Limb (tissue), 2 donors: ENCODE measurements at regions not wholly inside any gene's neighbourhood (a gene's known extent, or its start where the extent isn't known, plus 50 kb on each side); places are given as distances from the start of the nearest gene placed in this dataset.

Experiments
- DNase-seq, 2 donors: peaks; one replicate each; pipeline ENCODE4 v3.0.0-alpha.2; 2016; ENCODE audit errors: extremely low spot score in 2 of 2

GRCh38 chrX:2608638-2609430 is 82.3 kb upstream of the CD99 start:
- peak; percentile 83 to 89 for DNase-seq

DNA sequence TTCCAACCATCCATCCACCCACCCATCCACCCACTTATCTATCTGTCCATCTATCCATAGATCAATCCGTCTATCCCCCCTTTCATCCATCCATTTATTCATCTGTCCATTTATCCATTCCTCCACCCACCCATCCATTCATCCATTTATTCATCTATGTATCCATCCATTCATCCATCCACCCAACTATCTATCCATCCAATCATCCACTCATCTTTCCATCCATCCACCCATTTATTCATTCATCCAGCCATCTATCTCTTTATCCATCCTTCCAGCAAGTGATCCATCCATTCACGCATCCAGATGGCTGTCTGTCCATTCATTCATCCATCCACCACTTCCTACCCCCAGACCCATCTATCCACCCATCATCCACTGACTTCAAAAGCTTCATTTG is 84.0 kb upstream of the CD99 start:
- DNase-seq, result no peak

DNA sequence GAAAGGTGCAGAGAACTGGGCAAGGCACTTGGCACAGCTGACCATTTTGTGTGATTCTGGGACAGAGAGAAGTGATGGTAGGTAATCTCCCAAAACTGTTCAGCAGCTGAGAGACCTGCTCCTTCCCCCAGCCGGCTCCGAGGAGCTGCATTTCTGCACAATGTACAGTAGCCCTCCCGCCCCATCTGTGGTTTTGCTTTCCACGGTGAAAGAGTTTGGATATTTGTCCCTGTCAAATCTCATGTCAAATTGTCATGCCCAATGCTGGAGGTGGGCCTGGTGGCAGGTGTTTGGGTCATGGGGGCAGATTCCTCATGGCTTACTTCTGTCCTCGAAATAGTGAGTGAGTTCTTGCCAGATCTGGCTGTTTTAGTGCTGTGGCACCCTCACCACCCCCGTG is 90.5 kb upstream of the CD99 start:
- DNase-seq, result no peak

DNA sequence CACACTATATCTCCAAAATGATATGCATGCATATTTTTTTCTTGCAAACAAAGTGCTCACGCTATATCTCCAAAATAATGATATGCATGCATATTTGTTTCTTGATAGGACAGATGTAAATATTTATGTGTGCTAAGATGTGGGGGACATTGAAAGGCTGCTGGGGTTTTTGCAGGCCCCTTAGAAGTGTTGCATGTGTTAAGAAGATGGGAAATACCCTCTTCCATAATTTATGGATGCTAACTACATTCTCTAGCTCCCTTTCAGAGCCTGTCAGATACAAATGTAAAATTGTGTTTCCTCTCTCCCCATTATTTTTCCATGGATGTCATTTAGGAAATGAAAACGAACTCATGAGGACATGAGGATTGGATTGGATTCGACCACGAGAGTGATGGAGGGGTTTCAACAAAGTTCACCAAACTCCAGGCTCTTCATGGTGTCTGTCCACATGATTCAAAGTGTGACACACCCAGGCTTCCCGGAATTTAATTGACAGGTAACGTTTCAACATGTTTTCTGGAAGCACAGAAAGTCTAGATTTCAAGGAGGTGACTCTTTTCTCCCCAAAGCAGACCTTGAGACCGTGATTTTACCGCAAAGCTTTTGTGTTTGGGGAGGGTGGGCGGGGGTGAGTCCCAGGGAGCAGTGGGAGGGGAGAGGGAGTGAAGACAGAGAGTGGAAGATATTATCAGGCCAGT is 94.4 kb upstream of the CD99 start:
- DNase-seq, result no peak

- DNase-seq, result no peak
Measured at GRCh38 chrX:2596045-2596444, 95.0 kb upstream of the CD99 start.

DNA sequence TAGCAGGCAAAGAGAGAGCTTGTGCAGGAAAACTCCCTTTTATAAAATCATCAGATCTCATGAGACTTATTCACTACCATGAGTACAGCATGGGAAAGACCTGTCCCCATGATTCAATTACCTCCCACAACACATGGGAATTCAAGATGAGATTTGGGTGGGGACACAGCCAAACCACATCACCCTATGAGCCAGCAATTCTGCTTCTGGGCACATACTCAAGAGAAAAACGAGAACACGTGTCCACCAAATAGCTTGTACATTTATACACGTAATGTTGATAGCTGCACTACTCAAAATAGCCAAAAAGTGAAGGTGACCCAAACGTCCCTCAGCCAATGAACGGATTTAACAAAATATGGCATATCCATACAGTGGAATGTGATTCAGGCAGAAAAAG is 94.5 kb upstream of the DHRSX start:
- no peak for DNase-seq

DNA sequence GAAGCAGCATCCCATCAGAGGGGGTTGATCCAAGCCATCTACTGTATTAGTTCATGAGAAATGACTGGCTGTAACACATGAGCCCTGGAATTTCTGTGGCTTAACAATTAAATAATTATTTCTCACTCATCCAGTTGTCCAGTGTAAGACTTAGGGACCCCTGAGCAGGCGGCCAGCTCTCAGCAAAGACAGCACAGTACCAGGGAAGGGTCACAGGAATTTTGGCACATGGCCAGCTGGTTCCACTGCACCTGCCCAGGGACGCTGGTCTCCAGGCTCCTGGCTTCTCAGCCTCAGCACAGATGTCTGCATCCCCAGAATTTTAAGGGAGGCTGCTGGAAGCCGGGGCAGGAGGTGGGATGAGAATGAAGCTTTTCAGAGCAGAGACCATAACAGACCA is 93.7 kb upstream of the DHRSX start:
- DNase-seq, result peak in 1 of 2 donors; percentile 46

DNA sequence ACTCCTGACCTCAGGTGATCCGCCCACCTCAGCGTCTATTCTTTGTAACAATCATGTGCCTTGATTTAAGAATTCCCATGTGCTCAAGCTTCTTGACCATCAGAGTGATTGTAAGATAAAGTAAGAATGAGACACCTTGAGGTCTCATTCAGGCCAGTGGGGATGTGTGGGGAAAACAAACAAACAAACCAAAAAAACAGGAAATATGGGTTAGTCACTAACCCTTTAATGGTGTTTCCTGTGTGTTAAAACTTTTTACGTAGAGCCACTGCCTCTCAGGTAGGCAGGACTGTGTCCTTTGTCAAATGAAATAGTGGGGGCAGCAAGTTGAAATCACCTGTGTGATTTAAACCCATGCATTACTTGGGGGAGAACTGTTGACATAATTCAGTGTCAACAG is 91.5 kb upstream of the DHRSX start:
- DNase-seq, result no peak

- no peak for DNase-seq
Measured at GRCh38 chrX:2589186-2590020, 88.6 kb upstream of the DHRSX start.

DNA sequence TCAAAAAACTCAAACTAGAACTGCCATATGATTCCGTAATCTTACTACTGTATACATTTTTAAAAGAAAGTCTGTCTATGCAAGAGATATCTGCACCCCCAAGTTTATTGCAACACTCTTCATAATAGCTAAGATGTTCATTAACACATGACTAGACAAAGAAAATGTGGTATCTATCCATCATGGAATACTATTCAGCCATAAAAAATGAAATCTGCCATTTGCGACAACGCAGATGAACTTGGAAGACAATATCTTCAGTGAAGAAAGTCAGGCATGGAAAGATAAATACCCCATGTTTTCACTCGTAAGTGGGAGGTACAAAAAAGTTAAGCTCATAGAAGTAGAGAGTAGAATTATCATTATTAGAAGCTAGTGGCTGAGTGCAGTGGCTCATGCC is 87.3 kb upstream of the DHRSX start:
- no peak for DNase-seq

DNA sequence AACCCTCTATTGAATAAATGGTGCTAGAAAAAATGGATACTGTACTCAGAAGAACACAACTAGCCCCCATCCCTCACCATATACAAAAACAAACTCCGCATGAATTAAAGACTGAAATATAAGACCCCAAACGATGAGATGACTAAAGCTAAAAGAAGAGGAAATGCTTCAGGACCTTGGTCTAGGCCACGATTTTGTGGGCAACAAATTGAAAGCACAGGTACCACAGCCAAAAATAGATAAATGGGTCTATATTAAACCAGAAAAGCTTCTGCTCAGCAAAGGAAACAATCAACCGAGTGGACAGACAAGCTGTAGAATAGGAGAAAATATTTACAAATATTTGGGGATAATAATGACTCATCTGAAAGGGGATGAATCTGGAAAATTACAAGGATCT is 86.4 kb upstream of the DHRSX start:
- no peak for DNase-seq

DNA sequence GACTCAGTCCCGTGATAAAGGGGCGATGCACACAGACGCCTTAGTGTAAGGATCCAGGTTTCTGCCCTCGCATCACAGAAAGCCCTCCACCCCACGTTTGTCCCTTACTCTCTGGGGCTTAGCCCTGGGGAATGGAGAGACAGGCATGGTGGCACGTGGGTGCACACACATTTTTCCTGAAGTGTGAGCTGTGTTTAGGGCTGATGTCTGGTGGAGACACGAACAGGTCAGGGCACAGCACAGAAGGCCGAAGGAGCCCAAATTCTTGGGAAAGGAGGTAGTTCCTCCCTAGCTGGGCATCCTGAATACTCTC is 84.3 kb upstream of the DHRSX start:
- DNase-seq, result no peak

DNA sequence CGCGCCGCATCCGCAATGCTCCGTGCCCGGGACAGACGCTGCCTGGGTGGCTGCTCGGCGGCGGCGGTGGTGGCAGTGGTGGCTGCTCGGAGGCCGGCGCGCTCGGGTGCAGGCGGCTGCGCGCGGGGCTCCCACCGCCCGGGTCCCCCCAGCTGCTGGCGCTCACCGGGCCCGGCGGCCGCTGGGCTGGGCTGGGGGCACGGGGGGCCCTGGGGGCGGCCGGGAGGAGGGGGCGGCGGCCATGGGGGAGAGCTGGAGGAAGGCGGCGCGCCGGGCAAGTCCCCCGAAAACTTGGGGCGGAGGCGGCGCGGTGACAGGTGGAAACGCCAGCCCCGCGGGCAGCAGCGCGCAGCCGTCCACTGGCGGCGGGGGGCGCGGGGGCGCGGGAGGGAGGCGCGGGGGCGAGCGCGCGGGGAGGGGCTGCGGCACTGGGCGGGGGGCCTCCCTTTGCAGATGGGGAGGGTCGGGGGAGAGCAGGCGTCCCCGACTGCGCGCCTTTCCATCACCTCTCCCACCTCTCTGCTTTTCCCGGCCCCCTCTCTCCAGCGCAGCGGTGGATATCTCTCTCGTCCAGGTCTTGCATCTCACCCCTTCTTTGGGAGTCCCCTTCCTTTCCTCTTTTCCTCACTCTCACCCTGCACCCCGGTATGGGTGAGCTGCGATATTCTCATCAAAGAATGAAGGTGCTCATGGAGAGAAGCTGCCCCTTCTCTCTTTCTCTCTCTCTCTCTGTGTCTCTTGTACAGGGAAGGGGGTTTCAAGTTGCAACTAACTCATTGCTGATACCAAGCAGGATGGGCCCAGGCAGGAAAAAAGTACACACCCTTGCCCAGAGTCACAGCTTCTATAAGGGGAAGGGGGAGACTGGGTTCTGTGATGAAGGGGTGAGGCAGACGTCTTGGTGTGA is 83.7 kb upstream of the DHRSX start:
- DNase-seq, result peak in 1 of 2 donors; percentile 65

DNA sequence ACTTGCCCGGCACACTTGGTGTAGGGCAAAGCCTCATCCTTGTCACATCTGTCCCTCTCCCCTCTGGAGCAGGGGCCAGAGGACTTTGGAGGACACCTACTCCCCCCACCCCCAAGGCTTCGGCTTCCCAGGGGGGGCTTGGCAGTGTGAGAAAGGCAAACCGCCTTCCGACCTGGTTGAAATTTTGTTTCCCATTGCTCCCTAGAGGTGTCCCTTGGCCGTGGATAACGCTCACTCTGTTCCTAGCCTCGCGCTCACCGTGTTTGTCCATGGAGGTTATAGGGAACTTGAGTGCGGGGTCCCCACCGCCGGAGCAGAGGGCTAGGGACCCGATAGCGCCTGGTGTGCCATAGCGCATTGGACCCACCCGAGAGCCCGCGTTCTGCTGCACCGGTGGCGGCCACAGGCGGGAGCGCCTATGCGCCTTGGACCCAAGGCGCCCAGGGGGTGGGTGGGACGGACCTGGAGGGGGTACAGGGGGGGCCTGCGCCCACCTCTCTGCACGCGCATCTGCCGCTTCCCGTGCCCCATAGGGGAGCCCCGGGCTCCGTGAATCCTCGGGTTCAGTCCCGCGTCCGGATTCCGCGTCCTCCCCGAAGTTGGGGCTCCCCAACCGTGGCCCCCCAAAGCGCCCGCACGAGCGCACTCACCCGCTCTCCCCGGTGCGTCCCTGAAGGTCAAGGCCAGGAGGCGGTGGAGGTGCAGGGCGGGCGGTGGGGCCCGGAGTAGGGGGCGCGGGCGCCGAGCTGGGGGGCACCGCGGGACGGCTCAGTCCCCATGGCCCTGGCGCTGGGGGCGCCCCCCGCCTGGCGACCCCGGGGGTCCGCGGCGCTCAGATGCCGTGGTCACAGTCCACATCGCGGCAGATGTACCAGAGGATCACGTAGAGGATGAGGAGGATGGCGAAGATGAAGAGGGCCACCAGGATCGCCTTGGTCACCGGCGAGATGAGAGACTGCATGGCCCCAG is 82.7 kb upstream of the DHRSX start:
- DNase-seq, result peak in 1 of 2 donors; percentile 49

DNA sequence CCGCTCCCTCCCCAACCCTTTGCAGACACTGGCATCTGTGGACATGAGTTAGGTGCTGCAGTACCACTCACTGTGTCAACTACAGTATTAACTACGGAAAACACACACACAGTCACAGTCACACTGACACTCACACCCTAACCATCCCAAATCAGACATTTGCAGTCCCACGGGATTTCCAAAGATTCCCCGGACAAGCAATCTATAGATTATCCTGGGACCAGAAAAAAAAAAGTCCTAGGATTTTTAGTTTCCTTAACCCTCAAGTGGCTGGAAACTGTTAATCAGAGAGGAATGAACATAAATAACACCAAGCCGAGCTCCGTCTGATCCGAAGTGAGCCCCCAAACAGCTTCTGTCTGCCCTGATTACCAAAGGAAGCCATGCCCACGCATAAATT is 81.9 kb upstream of the DHRSX start:
- DNase-seq, result no peak

- DNase-seq, result no peak
Measured at GRCh38 chrX:2581296-2581695, 80.5 kb upstream of the DHRSX start.

DNA sequence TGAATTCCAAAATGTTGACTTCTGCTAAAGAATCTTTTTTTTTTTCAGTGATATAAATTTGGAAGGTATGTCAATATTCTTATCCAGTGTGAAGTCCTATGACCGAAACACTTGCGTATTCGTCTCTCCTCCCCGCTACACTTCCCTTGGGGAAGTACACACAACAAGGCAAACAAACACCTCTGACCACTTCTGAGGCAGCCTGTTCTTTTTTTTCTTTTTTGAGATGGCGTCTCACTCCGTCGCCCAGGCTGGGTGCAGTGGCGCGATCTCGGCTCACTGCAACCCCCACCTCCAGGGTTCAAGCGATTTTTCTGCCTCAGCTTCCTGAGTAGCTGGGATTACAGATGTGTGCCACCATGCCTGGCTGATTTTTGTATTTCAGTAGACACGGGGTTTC is 78.1 kb upstream of the DHRSX start:
- DNase-seq, result no peak

GRCh38 chrX:2577844-2578466 is 77.2 kb upstream of the DHRSX start:
- DNase-seq, result peak; percentile 49 to 54

DNA sequence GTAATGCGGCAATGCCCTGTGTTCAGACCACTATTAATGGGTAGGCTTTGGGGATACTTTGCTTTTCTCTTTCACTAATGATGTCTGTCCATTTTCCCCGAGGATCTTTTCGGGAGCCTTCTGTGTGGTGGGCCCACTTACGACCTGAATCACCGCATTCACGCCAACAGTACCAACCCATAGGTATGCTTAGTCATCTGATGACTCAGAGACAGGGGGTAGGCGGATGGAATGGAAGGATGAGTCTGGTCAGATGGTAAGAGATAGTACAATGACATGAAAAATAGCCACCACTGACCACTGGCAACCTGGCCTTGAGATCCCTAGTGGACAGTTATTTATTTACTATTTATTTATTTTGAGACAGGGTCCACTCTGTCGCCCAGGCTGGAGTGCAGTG is 76.0 kb upstream of the DHRSX start:
- no peak for DNase-seq

DNA sequence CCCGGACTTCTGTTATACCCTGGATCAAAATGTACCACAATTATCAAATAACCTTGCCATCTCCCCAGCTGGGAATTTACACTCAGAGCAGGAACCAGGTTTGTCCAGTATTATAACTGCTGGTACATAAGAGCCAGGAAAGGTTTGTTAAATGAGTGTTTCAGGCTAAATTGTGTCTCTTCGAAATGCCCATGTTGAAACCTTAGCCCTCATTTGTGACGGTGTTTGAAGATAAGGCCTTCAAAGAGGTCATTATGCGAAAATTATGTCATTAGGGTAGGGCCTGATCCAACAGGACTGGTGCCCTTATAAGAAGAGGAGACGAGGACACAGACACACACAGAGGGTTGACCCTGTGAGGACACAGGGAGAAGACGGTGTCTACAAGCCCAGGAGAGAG is 73.5 kb upstream of the DHRSX start:
- DNase-seq, result no peak
